Neural cell (in vitro differentiated cells): ENCODE measurements at regions not wholly inside any gene's neighbourhood (a gene's known extent, or its start where the extent isn't known, plus 50 kb on each side); places are given as distances from the start of the nearest gene placed in this dataset.

ENCODE experiments used
- POLR2AphosphoS5 ChIP-seq: IDR thresholded peaks from 2 replicates; pipeline ENCODE4 v1.6.1; 2012
- TF ChIP-seq, protein P1 (sequence below): fragments of 450-650 bp; IDR thresholded peaks from 2 replicates; pipeline ENCODE4 v1.5.1; 2014; ENCODE audit warnings: antibody characterized with exemption, mild to moderate bottlenecking, moderate library complexity; ENCODE audit not compliant: poor library complexity, severe bottlenecking

DNA sequence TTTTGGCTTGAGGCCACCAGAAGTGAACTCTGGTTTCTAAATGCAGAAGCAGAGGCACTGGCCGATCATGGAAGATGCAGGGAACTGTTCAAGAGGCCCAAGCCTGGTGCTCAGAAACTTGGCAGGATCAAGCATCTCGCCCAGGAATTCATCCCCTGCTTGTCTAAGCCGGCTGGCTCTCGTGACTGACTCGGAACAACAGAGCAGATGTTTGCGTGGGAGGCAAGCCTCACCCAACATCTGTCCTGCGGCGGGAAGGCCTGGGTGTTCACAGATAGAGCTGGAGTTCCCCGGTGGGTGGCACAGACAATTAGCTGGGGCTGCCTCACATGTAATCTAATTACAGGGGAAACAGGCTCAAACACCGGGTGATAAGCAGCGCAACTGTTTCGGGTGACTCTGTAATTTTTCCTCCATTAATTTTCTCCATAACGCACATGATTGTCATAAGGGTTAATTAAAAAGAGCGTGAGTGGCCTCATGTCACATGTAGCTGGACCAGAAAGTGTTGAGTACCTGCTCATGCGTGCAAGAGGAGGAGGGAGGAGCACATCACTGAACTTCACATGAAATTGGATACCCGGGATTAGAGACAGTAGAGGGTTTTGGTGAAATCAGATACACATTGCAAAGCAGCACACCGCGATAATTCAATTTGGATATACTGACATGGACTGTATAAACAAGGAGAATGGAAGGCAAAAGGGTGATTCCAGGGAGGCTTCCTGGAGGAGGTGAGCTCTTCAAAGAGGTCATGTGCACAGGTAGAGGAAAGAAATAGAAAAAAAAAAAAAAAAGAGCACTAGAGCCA is 180.0 kb downstream of the ETS2 start:
- TF ChIP-seq, protein P1, sequence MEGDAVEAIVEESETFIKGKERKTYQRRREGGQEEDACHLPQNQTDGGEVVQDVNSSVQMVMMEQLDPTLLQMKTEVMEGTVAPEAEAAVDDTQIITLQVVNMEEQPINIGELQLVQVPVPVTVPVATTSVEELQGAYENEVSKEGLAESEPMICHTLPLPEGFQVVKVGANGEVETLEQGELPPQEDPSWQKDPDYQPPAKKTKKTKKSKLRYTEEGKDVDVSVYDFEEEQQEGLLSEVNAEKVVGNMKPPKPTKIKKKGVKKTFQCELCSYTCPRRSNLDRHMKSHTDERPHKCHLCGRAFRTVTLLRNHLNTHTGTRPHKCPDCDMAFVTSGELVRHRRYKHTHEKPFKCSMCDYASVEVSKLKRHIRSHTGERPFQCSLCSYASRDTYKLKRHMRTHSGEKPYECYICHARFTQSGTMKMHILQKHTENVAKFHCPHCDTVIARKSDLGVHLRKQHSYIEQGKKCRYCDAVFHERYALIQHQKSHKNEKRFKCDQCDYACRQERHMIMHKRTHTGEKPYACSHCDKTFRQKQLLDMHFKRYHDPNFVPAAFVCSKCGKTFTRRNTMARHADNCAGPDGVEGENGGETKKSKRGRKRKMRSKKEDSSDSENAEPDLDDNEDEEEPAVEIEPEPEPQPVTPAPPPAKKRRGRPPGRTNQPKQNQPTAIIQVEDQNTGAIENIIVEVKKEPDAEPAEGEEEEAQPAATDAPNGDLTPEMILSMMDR: no peak
- no peak for TF ChIP-seq POLR2AphosphoS5
